ENCODE measurements at regions not wholly inside any gene's neighbourhood (a gene's known extent, or its start where the extent isn't known, plus 50 kb on each side); places are given as distances from the start of the nearest gene placed in this dataset.

- no peak for TF ChIP-seq POLR2A (IDR thresholded peaks at IDR 0.05; ENCODE audit: control extremely low read depth in 1 of 2, low read depth in 2 of 2, low read length in 2 of 2)
- no peak for TF ChIP-seq CTCF (IDR thresholded peaks at IDR 0.05; ENCODE audit: control extremely low read depth in 1 of 3, insufficient read depth in 1 of 3, low read depth in 1 of 3, low read length in 3 of 3)
- no peak for TF ChIP-seq RAD21 (IDR thresholded peaks at IDR 0.05 in 1 of 2, conservative IDR thresholded peaks at IDR 0.05 in 1 of 2; ENCODE audit: low read depth in 2 of 2, low read length in 2 of 2)
- no peak for TF ChIP-seq KDM5A (IDR thresholded peaks at IDR 0.05; ENCODE audit: low read length)
- TF ChIP-seq, protein P1, sequence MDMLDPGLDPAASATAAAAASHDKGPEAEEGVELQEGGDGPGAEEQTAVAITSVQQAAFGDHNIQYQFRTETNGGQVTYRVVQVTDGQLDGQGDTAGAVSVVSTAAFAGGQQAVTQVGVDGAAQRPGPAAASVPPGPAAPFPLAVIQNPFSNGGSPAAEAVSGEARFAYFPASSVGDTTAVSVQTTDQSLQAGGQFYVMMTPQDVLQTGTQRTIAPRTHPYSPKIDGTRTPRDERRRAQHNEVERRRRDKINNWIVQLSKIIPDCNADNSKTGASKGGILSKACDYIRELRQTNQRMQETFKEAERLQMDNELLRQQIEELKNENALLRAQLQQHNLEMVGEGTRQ (IDR thresholded peaks at IDR 0.05; ENCODE audit: low read length) = no peak
These were observed 223.9 kb upstream of the DOK6 start for GRCh38 chr18:69176741-69177140.

All from H1 (cell line).